Psoas muscle (tissue), 7 donors: ENCODE measurements at regions not wholly inside any gene's neighbourhood (a gene's known extent, or its start where the extent isn't known, plus 50 kb on each side); places are given as distances from the start of the nearest gene placed in this dataset.
A peak's percentile ranks its signal among the peaks of the same experiment; 100 is the strongest.

Source experiments
- ATAC-seq, 4 donors: fragments of 200-7000 bp; cut with Tn5 transposase; one replicate each; pipeline ENCODE4 v1.9.1; 2020; ENCODE audit warnings: moderate library complexity in 3 of 4, mild to moderate bottlenecking in 2 of 4
- DNase-seq, 2 donors: peaks; one replicate each; pipeline ENCODE4 v3.0.0-alpha.2; 2020
- H3K27ac ChIP-seq: fragments of 200-600 bp; one replicate; pipeline ENCODE4 v1.8.0; 2022
- H3K27me3 ChIP-seq, 3 donors: fragments of 200-600 bp in 1 of 3; one replicate each; pipeline versions ENCODE4 v1.6.1 to v1.8.0; 2013 to 2022; ENCODE audit warnings: low read length in 2 of 3, mild to moderate bottlenecking in 2 of 3, moderate library complexity in 1 of 3; ENCODE audit not compliant: insufficient read depth in 3 of 3
- H3K36me3 ChIP-seq, 2 donors: fragments of 200-600 bp in 1 of 2; one replicate each; pipeline versions ENCODE4 v1.6.1 to v1.8.0; 2013 to 2022; ENCODE audit warnings: low read depth in 1 of 2, mild to moderate bottlenecking in 1 of 2, moderate library complexity in 1 of 2; ENCODE audit not compliant: insufficient read depth in 1 of 2
- H3K4me1 ChIP-seq: fragments of 200-600 bp; one replicate; pipeline ENCODE4 v1.8.0; 2022
- H3K4me3 ChIP-seq: fragments of 200-600 bp; one replicate; pipeline ENCODE4 v1.8.0; 2022; ENCODE audit warnings: mild to moderate bottlenecking
- H3K9me3 ChIP-seq: fragments of 200-600 bp; one replicate; pipeline ENCODE4 v1.8.0; 2022
- WGBS, 3 donors: extraction: QIAGEN DNeasy Blood & Tissue Kit; methylation state at CpG; one replicate each; pipeline versions ENCODE4 v1.1.6 to v1.1.7; 2013; 5-methylcytosine and 5-hydroxymethylcytosine counted together
- intact Hi-C, 2 donors: fragments of 100-400 bp; cut with DNase I; formaldehyde crosslinking; loops; one replicate each; pipeline versions ENCODE4 v1.11.0 to v1.14.2; 2022
- TF ChIP-seq, protein P1 (sequence below): fragments of 200-600 bp; IDR thresholded peaks from one replicate; pipeline ENCODE4 v1.8.0; 2022; ENCODE audit warnings: antibody characterized with exemption
- donor health status: healthy with polysubstance abuse.
- donor health status: DM: no; HTN: no; CAD: no; lungs with moderate emphysema.
- donor health status: Bipolar disorder and iron deficiency.
- donor health status: healthy.
- donor health status: DM: yes; HTN: yes; CAD: no.
- donor health status: DM: no; HTN: no; CAD: no.
- donor health status: DM: yes; HTN: yes; CAD: no.

DNA sequence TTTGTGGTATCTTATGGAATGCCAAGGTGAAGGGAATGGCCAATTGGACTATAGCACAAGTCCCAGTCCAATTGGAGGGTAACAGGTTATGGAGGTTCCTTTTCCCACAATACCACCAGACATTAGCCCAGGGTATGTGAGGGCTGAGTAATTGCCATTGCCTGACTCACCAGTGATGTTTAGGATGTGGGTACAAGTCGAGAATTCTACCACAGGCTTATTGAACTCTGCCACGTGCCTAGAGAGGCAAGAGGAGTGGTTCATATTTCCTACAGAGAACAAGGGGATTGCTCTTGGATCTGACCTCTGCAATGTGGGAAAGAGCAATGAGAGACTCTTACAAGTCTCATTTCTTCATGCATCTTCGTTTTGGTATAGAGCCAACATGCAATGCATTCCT is 85.0 kb upstream of the XCR1 start:
- no peaks in the 10 kb centered on the region for H3K36me3 ChIP-seq
- no peaks in the 10 kb centered on the region for H3K27me3 ChIP-seq
- intact Hi-C loops, result loop anchor here in 1 of 2 donors (10.0 kb wide), 1 partner anchor 253 kb away; no protein-coding TSS in a partner anchor
- H3K27ac ChIP-seq, result no peak overlapping the region
- no peak overlapping the region for H3K4me3 ChIP-seq
- peaks cover 9% of the 10 kb centered on the region for H3K4me1 ChIP-seq
- TF ChIP-seq, protein P1, sequence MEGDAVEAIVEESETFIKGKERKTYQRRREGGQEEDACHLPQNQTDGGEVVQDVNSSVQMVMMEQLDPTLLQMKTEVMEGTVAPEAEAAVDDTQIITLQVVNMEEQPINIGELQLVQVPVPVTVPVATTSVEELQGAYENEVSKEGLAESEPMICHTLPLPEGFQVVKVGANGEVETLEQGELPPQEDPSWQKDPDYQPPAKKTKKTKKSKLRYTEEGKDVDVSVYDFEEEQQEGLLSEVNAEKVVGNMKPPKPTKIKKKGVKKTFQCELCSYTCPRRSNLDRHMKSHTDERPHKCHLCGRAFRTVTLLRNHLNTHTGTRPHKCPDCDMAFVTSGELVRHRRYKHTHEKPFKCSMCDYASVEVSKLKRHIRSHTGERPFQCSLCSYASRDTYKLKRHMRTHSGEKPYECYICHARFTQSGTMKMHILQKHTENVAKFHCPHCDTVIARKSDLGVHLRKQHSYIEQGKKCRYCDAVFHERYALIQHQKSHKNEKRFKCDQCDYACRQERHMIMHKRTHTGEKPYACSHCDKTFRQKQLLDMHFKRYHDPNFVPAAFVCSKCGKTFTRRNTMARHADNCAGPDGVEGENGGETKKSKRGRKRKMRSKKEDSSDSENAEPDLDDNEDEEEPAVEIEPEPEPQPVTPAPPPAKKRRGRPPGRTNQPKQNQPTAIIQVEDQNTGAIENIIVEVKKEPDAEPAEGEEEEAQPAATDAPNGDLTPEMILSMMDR, result no peak
- H3K9me3 ChIP-seq, result no peaks in the 10 kb centered on the region
- DNase-seq, result no peak
- WGBS, 3 donors, result 57 to 67% (median 67%) methylated on average over 3 of the region's 3 CpGs
- ATAC-seq, result no peak

DNA sequence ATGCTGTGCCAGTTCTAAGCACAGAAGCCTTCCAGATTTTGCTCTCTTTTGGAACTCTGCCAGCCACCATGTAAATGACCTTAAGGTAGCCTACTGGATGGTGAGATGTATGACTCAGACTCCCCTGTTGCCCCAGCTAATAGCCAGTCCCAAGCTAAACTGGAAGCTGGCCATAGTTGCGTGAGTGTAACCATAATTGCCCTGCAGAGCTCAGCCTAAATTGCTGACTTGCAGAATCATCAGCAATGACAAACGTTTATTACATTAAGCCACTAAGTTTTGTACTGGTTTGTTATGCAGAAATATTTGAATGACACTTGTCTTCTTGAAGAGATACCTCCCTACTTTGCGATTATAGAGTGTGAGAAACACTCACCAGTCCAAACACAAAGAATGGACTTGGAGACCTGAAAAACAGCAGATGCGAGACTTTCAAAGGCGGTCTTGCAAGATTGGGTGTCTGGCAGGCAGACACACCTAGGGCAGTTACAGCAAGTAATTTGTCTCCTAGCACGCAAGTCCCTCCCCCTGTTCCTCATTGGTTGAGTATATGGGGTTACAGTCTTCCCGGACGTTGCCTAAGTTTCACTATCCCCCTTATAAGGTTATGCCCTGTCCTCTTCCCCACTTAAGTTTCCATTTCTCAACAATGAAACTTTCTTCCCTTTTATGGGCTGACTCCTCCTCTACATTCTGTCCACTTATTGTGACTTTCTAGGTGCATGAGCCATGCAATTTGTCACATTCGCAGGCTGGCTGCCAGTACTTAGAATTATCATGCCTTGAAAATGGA is 83.6 kb upstream of the XCR1 start:
- Histone ChIP-seq H3K27ac (no peak overlapping the region), H3K27me3 (no peaks in the 10 kb centered on the region), H3K4me1 (peaks cover 9% of the 10 kb centered on the region), H3K4me3 (no peak overlapping the region), H3K9me3 (no peaks in the 10 kb centered on the region), H3K36me3 (no peaks in the 10 kb centered on the region)
- intact Hi-C loops, result loop anchor here in 1 of 2 donors (10.0 kb wide), 1 partner anchor 254 kb away; no protein-coding TSS in a partner anchor
- ATAC-seq, result peak; percentile 67 to 82 (median 74)
- TF ChIP-seq, protein P1, result no peak
- 55 to 70% (median 62%) methylated on average over 9 of the region's 9 CpGs for WGBS, 3 donors
- DNase-seq, result no peak

DNA sequence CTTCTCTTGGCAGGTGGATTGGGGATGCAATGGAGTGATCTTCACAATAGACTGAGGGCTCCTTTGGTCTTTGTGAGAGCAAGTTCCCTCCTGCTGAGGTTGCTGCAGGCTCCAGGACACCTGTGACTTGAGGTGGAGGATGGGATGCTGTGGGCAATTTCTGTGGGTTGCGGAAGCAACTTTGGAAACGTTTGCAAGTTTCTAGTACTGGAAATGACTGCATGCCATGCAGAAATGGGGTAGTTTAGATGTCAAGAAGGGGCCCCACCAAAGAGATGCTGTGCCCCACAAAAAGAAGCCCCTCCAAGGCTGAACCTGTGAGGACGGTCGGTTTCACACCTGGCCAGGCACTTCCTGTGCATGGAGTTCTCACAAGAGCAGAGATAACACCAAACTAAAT is 80.4 kb upstream of the XCR1 start:
- TF ChIP-seq, protein P1, result no peak
- Histone ChIP-seq H3K4me1 (peaks cover 9% of the 10 kb centered on the region), H3K27me3 (no peaks in the 10 kb centered on the region), H3K4me3 (no peak overlapping the region), H3K36me3 (no peaks in the 10 kb centered on the region), H3K27ac (no peak overlapping the region), H3K9me3 (no peaks in the 10 kb centered on the region)
- intact Hi-C loops, result no loop called here
- WGBS, 3 donors, result 76 to 81% (median 79%) methylated on average over 4 of the region's 4 CpGs
- no peak for DNase-seq
- no peak for ATAC-seq

DNA sequence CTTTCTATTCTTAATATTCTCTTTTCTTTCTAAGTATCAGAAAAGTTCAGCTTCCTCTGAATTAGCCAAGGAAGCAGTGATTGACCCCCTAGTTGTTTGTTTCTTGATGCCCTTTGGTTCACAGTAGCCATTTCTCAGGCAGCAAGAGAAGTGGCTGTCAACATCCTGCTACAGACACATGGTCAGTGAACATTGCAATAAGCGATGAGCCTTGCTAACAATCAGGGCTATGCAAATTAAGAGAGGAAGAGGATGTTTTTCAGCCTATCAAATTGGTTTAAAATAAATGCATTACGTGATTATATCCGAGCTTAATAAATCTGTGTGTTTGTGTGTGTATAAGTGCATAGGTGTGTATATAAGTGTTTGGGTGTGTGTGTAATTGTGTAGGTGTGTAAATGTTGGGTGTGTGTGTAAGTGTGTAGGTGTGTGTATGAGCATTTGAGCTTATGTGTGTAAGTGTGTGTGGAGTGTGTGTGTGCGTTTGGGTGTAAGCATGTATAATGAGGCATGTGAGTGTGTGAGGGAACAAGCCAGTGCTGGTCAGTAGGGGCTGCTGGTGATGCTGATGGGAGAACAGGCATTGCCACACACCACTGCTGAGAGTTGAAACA is 78.1 kb upstream of the XCR1 start:
- DNase-seq (no peak), ATAC-seq (no peak)
- intact Hi-C loops, result no loop called here
- H3K27me3 ChIP-seq, result no peaks in the 10 kb centered on the region
- WGBS, 3 donors, result 81 to 87% (median 81%) methylated on average over 4 of the region's 4 CpGs
- peaks cover 3% of the 10 kb centered on the region for H3K4me1 ChIP-seq
- no peak overlapping the region for H3K27ac ChIP-seq
- TF ChIP-seq, protein P1, result no peak
- no peaks in the 10 kb centered on the region for H3K36me3 ChIP-seq
- H3K9me3 ChIP-seq, result no peaks in the 10 kb centered on the region
- no peak overlapping the region for H3K4me3 ChIP-seq
